IMR-90 (cell line): ENCODE measurements at regions not wholly inside any gene's neighbourhood (a gene's known extent, or its start where the extent isn't known, plus 50 kb on each side); places are given as distances from the start of the nearest gene placed in this dataset.

Experiments used
- CTCF ChIP-seq: conservative IDR thresholded peaks from 2 replicates; pipeline ENCODE4 v1.5.1; 2012; ENCODE audit warnings: mild to moderate bottlenecking, low read depth, low read length, improper control_type of control experiment
- RCOR1 ChIP-seq: IDR thresholded peaks from 2 replicates; pipeline ENCODE4 v1.6.1; 2012; ENCODE audit warnings: mild to moderate bottlenecking, low read length, improper control_type of control experiment; ENCODE audit not compliant: insufficient replicate concordance
- RFX5 ChIP-seq: IDR thresholded peaks from 2 replicates; pipeline ENCODE4 v1.8.0; 2012; ENCODE audit warnings: low read depth, mild to moderate bottlenecking, low read length, moderate library complexity

GRCh38 chr17:31677681-31678080, 181.4 kb downstream of the COPRS start:
- TF ChIP-seq CTCF (no peak), RFX5 (no peak), RCOR1 (no peak)
